ENCODE measurements at regions not wholly inside any gene's neighbourhood (a gene's known extent, or its start where the extent isn't known, plus 50 kb on each side); places are given as distances from the start of the nearest gene placed in this dataset.

DNA sequence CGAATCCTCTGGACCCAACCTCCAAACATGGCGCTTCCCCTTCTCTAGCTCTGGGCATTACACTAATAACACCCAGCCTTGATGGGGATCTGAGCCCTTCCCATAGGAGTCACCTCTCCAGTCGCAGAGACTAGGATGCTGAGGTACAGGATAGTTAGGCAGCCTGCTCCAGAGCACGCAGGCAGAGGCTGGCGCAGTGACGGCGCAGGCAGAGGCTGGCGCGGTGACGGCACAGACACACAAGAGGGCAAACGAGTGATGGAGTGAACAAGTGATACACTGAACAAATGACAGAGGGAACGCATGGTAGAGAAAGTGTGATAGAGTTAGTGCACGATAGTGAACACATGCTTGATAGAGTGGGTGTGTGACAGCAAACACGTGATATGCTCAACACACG lies 518.5 kb downstream of the EIPR1 start:
- H3K36me3 ChIP-seq (replicated peaks; ENCODE audit: low read depth, low read length): no peaks in the 10 kb centered on the region
- H3K4me3 ChIP-seq (ENCODE audit: low read length): no peak overlapping the region
- H2AFZ ChIP-seq (ENCODE audit: low read depth, low read length): no peak overlapping the region
- no peaks in the 10 kb centered on the region for H4K20me1 ChIP-seq (ENCODE audit: insufficient read depth, low read length)
- H3K4me1 ChIP-seq (ENCODE audit: low read length): no peaks in the 10 kb centered on the region
- H3K4me2 ChIP-seq (ENCODE audit: low read length): no peak overlapping the region
- H3K79me2 ChIP-seq (ENCODE audit: low read length): no peaks in the 10 kb centered on the region
- no peak overlapping the region for H3K27ac ChIP-seq (ENCODE audit: low read length)
- H3K27me3 ChIP-seq (ENCODE audit: low read depth, low read length): no peaks in the 10 kb centered on the region
- no peak overlapping the region for H3K9ac ChIP-seq (ENCODE audit: low read length)
- no peaks in the 10 kb centered on the region for H3K9me3 ChIP-seq (ENCODE audit: insufficient read depth, low read length)
- TF ChIP-seq EZH2phosphoT487 (IDR thresholded peaks at IDR 0.05; ENCODE audit: low read depth): no peak
- TF ChIP-seq, protein P1, sequence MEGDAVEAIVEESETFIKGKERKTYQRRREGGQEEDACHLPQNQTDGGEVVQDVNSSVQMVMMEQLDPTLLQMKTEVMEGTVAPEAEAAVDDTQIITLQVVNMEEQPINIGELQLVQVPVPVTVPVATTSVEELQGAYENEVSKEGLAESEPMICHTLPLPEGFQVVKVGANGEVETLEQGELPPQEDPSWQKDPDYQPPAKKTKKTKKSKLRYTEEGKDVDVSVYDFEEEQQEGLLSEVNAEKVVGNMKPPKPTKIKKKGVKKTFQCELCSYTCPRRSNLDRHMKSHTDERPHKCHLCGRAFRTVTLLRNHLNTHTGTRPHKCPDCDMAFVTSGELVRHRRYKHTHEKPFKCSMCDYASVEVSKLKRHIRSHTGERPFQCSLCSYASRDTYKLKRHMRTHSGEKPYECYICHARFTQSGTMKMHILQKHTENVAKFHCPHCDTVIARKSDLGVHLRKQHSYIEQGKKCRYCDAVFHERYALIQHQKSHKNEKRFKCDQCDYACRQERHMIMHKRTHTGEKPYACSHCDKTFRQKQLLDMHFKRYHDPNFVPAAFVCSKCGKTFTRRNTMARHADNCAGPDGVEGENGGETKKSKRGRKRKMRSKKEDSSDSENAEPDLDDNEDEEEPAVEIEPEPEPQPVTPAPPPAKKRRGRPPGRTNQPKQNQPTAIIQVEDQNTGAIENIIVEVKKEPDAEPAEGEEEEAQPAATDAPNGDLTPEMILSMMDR (IDR thresholded peaks at IDR 0.05; ENCODE audit: low read depth, low read length): no peak

GRCh38 chr2:2856723-2857415 lies 520.7 kb downstream of the EIPR1 start:
- Histone ChIP-seq H3K27me3 (ENCODE audit: low read depth, low read length) (no peaks in the 10 kb centered on the region), H3K4me1 (ENCODE audit: low read length) (no peaks in the 10 kb centered on the region), H2AFZ (ENCODE audit: low read depth, low read length) (no peak overlapping the region), H3K36me3 (replicated peaks; ENCODE audit: low read depth, low read length) (no peaks in the 10 kb centered on the region), H3K4me3 (ENCODE audit: low read length) (no peak overlapping the region), H3K9me3 (ENCODE audit: insufficient read depth, low read length) (no peaks in the 10 kb centered on the region), H3K4me2 (ENCODE audit: low read length) (no peak overlapping the region), H4K20me1 (ENCODE audit: insufficient read depth, low read length) (no peaks in the 10 kb centered on the region), H3K9ac (ENCODE audit: low read length) (no peak overlapping the region), H3K79me2 (ENCODE audit: low read length) (no peaks in the 10 kb centered on the region), H3K27ac (ENCODE audit: low read length) (no peak overlapping the region)
- TF ChIP-seq, protein P1 (IDR thresholded peaks at IDR 0.05; ENCODE audit: low read depth, low read length): no peak
- no peak for TF ChIP-seq EZH2phosphoT487 (IDR thresholded peaks at IDR 0.05; ENCODE audit: low read depth)

DNA sequence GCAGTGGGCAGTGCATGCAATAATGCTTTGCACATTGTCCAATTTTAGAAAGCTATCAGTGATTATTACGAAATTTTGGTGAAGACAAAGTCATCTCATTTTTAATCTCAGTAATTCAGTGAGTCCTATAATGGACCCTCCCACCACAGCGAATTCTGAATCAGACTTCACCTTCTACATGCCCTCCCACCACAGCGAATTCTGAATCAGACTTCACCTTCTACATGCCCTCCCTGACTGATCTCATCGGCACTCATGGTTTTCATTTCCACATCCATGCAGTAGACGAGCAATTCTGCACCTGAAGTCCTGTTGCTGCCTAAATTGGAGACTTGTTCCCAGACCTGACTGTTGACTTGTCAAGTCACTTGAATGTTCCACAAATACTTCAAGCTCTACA lies 522.3 kb downstream of the EIPR1 start:
- H3K27me3 ChIP-seq (ENCODE audit: low read depth, low read length): no peaks in the 10 kb centered on the region
- H3K36me3 ChIP-seq (replicated peaks; ENCODE audit: low read depth, low read length): no peaks in the 10 kb centered on the region
- H3K4me2 ChIP-seq (ENCODE audit: low read length): no peak overlapping the region
- no peaks in the 10 kb centered on the region for H3K4me1 ChIP-seq (ENCODE audit: low read length)
- no peak overlapping the region for H2AFZ ChIP-seq (ENCODE audit: low read depth, low read length)
- no peak overlapping the region for H3K9ac ChIP-seq (ENCODE audit: low read length)
- H4K20me1 ChIP-seq (ENCODE audit: insufficient read depth, low read length): no peaks in the 10 kb centered on the region
- no peak overlapping the region for H3K4me3 ChIP-seq (ENCODE audit: low read length)
- no peaks in the 10 kb centered on the region for H3K79me2 ChIP-seq (ENCODE audit: low read length)
- no peaks in the 10 kb centered on the region for H3K9me3 ChIP-seq (ENCODE audit: insufficient read depth, low read length)
- H3K27ac ChIP-seq (ENCODE audit: low read length): no peak overlapping the region
- TF ChIP-seq, protein P1 (IDR thresholded peaks at IDR 0.05; ENCODE audit: low read depth, low read length): no peak
- TF ChIP-seq EZH2phosphoT487 (IDR thresholded peaks at IDR 0.05; ENCODE audit: low read depth): no peak

DNA sequence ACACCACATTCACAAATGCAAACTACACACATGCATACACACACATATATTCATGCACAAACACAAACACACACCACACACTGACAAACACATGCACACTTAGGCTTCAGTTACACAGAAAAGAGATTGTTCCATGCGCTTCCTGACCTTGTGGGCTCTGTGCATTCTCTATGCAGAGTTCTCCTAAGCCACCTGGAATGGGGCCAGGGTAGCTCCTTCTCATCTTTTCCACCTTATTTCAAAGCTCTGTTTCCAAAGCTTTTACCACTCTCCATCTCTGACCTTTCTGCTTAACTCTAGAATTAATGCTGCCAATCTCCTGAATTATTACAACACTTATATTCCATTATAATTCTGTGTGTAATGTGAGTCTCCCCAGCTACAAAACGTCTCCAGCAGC lies 522.3 kb upstream of the MYT1L start:
- no peaks in the 10 kb centered on the region for H3K79me2 ChIP-seq (ENCODE audit: low read length)
- no peak overlapping the region for H3K9ac ChIP-seq (ENCODE audit: low read length)
- no peaks in the 10 kb centered on the region for H4K20me1 ChIP-seq (ENCODE audit: insufficient read depth, low read length)
- no peaks in the 10 kb centered on the region for H3K4me1 ChIP-seq (ENCODE audit: low read length)
- no peak for TF ChIP-seq EZH2phosphoT487 (IDR thresholded peaks at IDR 0.05; ENCODE audit: low read depth)
- TF ChIP-seq, protein P1 (IDR thresholded peaks at IDR 0.05; ENCODE audit: low read depth, low read length): no peak
- H3K27ac ChIP-seq (ENCODE audit: low read length): no peak overlapping the region
- H3K36me3 ChIP-seq (replicated peaks; ENCODE audit: low read depth, low read length): no peaks in the 10 kb centered on the region
- H3K4me3 ChIP-seq (ENCODE audit: low read length): no peak overlapping the region
- H3K27me3 ChIP-seq (ENCODE audit: low read depth, low read length): no peaks in the 10 kb centered on the region
- no peaks in the 10 kb centered on the region for H3K9me3 ChIP-seq (ENCODE audit: insufficient read depth, low read length)
- no peak overlapping the region for H3K4me2 ChIP-seq (ENCODE audit: low read length)
- H2AFZ ChIP-seq (ENCODE audit: low read depth, low read length): no peak overlapping the region
